ENCODE measurements at regions not wholly inside any gene's neighbourhood (a gene's known extent, or its start where the extent isn't known, plus 50 kb on each side); places are given as distances from the start of the nearest gene placed in this dataset.

GRCh38 chr1:106072909-106073600 lies 983.4 kb upstream of the PRMT6 start:
- no peak for DNase-seq (ENCODE audit: low read depth in 2 of 2)

- no peak for DNase-seq (ENCODE audit: low read depth in 2 of 2)
These were observed 975.7 kb upstream of the PRMT6 start for GRCh38 chr1:106080608-106081325.

- DNase-seq (ENCODE audit: low read depth in 2 of 2) = no peak
These were observed 945.4 kb upstream of the PRMT6 start for GRCh38 chr1:106111044-106111443.

GRCh38 chr1:106113851-106114250 lies 942.6 kb upstream of the PRMT6 start:
- no peak for DNase-seq (ENCODE audit: low read depth in 2 of 2)

- DNase-seq (ENCODE audit: low read depth in 2 of 2) = no peak
These were observed 935.7 kb upstream of the PRMT6 start for GRCh38 chr1:106120789-106121188.

- no peak for DNase-seq (ENCODE audit: low read depth in 2 of 2)
These were observed 934.7 kb upstream of the PRMT6 start for GRCh38 chr1:106121728-106122127.

GRCh38 chr1:106134561-106134960 lies 921.9 kb upstream of the PRMT6 start:
- no peak for DNase-seq (ENCODE audit: low read depth in 2 of 2)

- DNase-seq (ENCODE audit: low read depth in 2 of 2) = no peak
These were observed 883.4 kb upstream of the PRMT6 start for GRCh38 chr1:106173101-106173500.

GRCh38 chr1:106178791-106179190 lies 877.7 kb upstream of the PRMT6 start:
- DNase-seq (ENCODE audit: low read depth in 2 of 2) = no peak

GRCh38 chr1:106181866-106182265 lies 874.6 kb upstream of the PRMT6 start:
- no peak for DNase-seq (ENCODE audit: low read depth in 2 of 2)

GRCh38 chr1:106185089-106185488 lies 871.4 kb upstream of the PRMT6 start:
- DNase-seq (ENCODE audit: low read depth in 2 of 2) = no peak

- DNase-seq (ENCODE audit: low read depth in 2 of 2) = no peak
These were observed 866.7 kb upstream of the PRMT6 start for GRCh38 chr1:106189780-106190179.

- no peak for DNase-seq (ENCODE audit: low read depth in 2 of 2)
These were observed 862.3 kb upstream of the PRMT6 start for GRCh38 chr1:106194206-106194605.

- DNase-seq (ENCODE audit: low read depth in 2 of 2) = no peak
These were observed 855.8 kb upstream of the PRMT6 start for GRCh38 chr1:106200711-106201110.

- no peak for DNase-seq (ENCODE audit: low read depth in 2 of 2)
These were observed 849.3 kb upstream of the PRMT6 start for GRCh38 chr1:106207185-106207584.

GRCh38 chr1:106217765-106218164 lies 838.7 kb upstream of the PRMT6 start:
- DNase-seq (ENCODE audit: low read depth in 2 of 2) = no peak

- DNase-seq (ENCODE audit: low read depth in 2 of 2) = no peak
These were observed 834.1 kb upstream of the PRMT6 start for GRCh38 chr1:106222403-106222802.

- DNase-seq (ENCODE audit: low read depth in 2 of 2) = no peak
These were observed 833.3 kb upstream of the PRMT6 start for GRCh38 chr1:106223213-106223612.

- no peak for DNase-seq (ENCODE audit: low read depth in 2 of 2)
These were observed 832.0 kb upstream of the PRMT6 start for GRCh38 chr1:106224426-106224825.

- DNase-seq (ENCODE audit: low read depth in 2 of 2) = no peak
These were observed 831.1 kb upstream of the PRMT6 start for GRCh38 chr1:106225403-106225802.

GRCh38 chr1:106226550-106226949 lies 829.9 kb upstream of the PRMT6 start:
- no peak for DNase-seq (ENCODE audit: low read depth in 2 of 2)

- no peak for DNase-seq (ENCODE audit: low read depth in 2 of 2)
These were observed 824.3 kb upstream of the PRMT6 start for GRCh38 chr1:106232128-106232527.

GRCh38 chr1:106233511-106233910 lies 823.0 kb upstream of the PRMT6 start:
- DNase-seq (ENCODE audit: low read depth in 2 of 2) = no peak

GRCh38 chr1:106249365-106249764 lies 807.1 kb upstream of the PRMT6 start:
- no peak for DNase-seq (ENCODE audit: low read depth in 2 of 2)
